Keratinocyte (primary cell): ENCODE measurements at regions not wholly inside any gene's neighbourhood (a gene's known extent, or its start where the extent isn't known, plus 50 kb on each side); places are given as distances from the start of the nearest gene placed in this dataset.

Experiments
- DNase-seq: peaks from one replicate; pipeline ENCODE4 v3.0.0-alpha.2; 2011; ENCODE audit warnings: low read depth, missing footprints, low spot score
- FAIRE-seq: peaks from 2 replicates; lab custom pipeline; 2011; peaks lifted over from hg19 to GRCh38; lab: Jason Lieb, UNC
- H2AFZ ChIP-seq: 2 replicates; pipeline ENCODE4 v1.6.0; 2012; ENCODE audit warnings: low read length, control low read depth, inconsistent platforms; ENCODE audit not compliant: control insufficient read depth
- H3K27ac ChIP-seq: 2 replicates; pipeline ENCODE4 v1.5.1; 2011; ENCODE audit warnings: low read length; ENCODE audit not compliant: control insufficient read depth, insufficient read depth
- H3K27me3 ChIP-seq: 3 replicates; pipeline ENCODE4 v1.6.0; 2011; ENCODE audit warnings: low read length; ENCODE audit not compliant: control insufficient read depth, insufficient read depth; ENCODE audit errors: extremely low read depth
- H3K36me3 ChIP-seq, 2 experiments: 2 replicates in 1 of 2; 3 replicates in 1 of 2; pipeline ENCODE4 v1.5.1; 2011; ENCODE audit warnings: low read length in 2 of 2, mild to moderate bottlenecking in 1 of 2; ENCODE audit not compliant: control insufficient read depth in 2 of 2, insufficient read depth in 2 of 2; ENCODE audit errors: extremely low read depth in 1 of 2
- H3K4me1 ChIP-seq: 3 replicates; pipeline ENCODE4 v1.5.1; 2011; ENCODE audit warnings: low read length; ENCODE audit not compliant: control insufficient read depth, insufficient read depth; ENCODE audit errors: extremely low read depth
- H3K4me2 ChIP-seq: 3 replicates; pipeline ENCODE4 v1.6.0; 2011; ENCODE audit warnings: low read depth, low read length; ENCODE audit not compliant: control insufficient read depth, insufficient read depth; ENCODE audit errors: extremely low read depth
- H3K4me3 ChIP-seq, 3 experiments: fragments of 200-600 bp in 1 of 3; sonication (generic) in 1 of 3; 2 replicates in 2 of 3; 3 replicates in 1 of 3; pipeline ENCODE4 v1.5.1; 2011 to 2016; ENCODE audit warnings: low read length in 3 of 3, mild to moderate bottlenecking in 3 of 3, control low read depth in 2 of 3, inconsistent platforms in 1 of 3, low read depth in 1 of 3, mixed read lengths in 1 of 3, mixed run types in 1 of 3, moderate library complexity in 1 of 3; ENCODE audit not compliant: control insufficient read depth in 2 of 3, insufficient read depth in 2 of 3; ENCODE audit errors: extremely low read depth in 1 of 3
- H3K79me2 ChIP-seq: 2 replicates; pipeline ENCODE4 v1.6.0; 2012; ENCODE audit warnings: low read length; ENCODE audit not compliant: control insufficient read depth, insufficient read depth
- H3K9ac ChIP-seq: 3 replicates; pipeline ENCODE4 v1.6.0; 2011; ENCODE audit warnings: low read length; ENCODE audit not compliant: control insufficient read depth, insufficient read depth; ENCODE audit errors: extremely low read depth
- H3K9me1 ChIP-seq: 3 replicates; pipeline ENCODE4 v1.6.0; 2011; ENCODE audit warnings: low read length; ENCODE audit not compliant: control insufficient read depth, insufficient read depth; ENCODE audit errors: extremely low read depth
- H3K9me3 ChIP-seq: 2 replicates; pipeline ENCODE4 v1.5.1; 2012; ENCODE audit warnings: low read depth, low read length; ENCODE audit not compliant: control insufficient read depth
- H4K20me1 ChIP-seq: 3 replicates; pipeline ENCODE4 v1.6.0; 2011; ENCODE audit warnings: low read length; ENCODE audit not compliant: control insufficient read depth, insufficient read depth; ENCODE audit errors: extremely low read depth
- CTCF ChIP-seq, 3 experiments: IDR thresholded peaks in 1 of 3; conservative IDR thresholded peaks in 1 of 3; optimal IDR thresholded peaks in 1 of 3; 2 replicates in 2 of 3; 3 replicates in 1 of 3; pipeline versions ENCODE3 to v1.5.1; 2011; ENCODE audit warnings: low read length in 3 of 3, mild to moderate bottlenecking in 3 of 3, moderate library complexity in 2 of 3, control low read depth in 1 of 3, inconsistent platforms in 1 of 3; ENCODE audit not compliant: insufficient read depth in 2 of 3; ENCODE audit errors: extremely low read depth in 1 of 3
- EZH2 ChIP-seq: IDR thresholded peaks from one replicate; pipeline ENCODE4 v1.6.1; 2012; ENCODE audit warnings: inconsistent platforms, mild to moderate bottlenecking, low read length, moderate library complexity
- dilution Hi-C: fragments of 300-500 bp; cut with MboI; formaldehyde crosslinking; loops from one replicate; pipeline ENCODE4 v1.7.0; 2020; ENCODE audit warnings: low sequenced_read_pairs; ENCODE audit not compliant: extremely low pct_ligation_motif_present

- FAIRE-seq (no peak), DNase-seq (no peak)
- Histone ChIP-seq H3K4me1 (no peaks in the 10 kb centered on the region), H3K9me1 (no peaks in the 10 kb centered on the region), H3K79me2 (no peaks in the 10 kb centered on the region), H3K27me3 (no peaks in the 10 kb centered on the region), H3K9me3 (no peaks in the 10 kb centered on the region), H3K36me3 (no peaks in the 10 kb centered on the region), H3K4me2 (no peak overlapping the region), H2AFZ (no peak overlapping the region), H3K4me3 (no peak overlapping the region), H4K20me1 (no peaks in the 10 kb centered on the region), H3K27ac (no peak overlapping the region), H3K9ac (no peak overlapping the region)
- dilution Hi-C loops, result no loop called here
- TF ChIP-seq EZH2 (no peak), CTCF (optimal IDR thresholded peaks at IDR 0.05 in 1 of 3, IDR thresholded peaks at IDR 0.05 in 1 of 3, conservative IDR thresholded peaks at IDR 0.05 in 1 of 3; ENCODE audit: extremely low read depth in 1 of 3, insufficient read depth in 2 of 3, low read length in 3 of 3) (no peak)
Measured at GRCh38 chr20:54744097-54744496, 268.7 kb downstream of the DOK5 start.

- no peak for DNase-seq
- no peaks in the 10 kb centered on the region for H3K79me2 ChIP-seq
- H2AFZ ChIP-seq, result no peak overlapping the region
- H3K27ac ChIP-seq, result no peak overlapping the region
- H4K20me1 ChIP-seq, result no peaks in the 10 kb centered on the region
- no peak for FAIRE-seq
- no peak overlapping the region for H3K9ac ChIP-seq
- H3K36me3 ChIP-seq, result no peaks in the 10 kb centered on the region
- H3K4me3 ChIP-seq, result no peak overlapping the region
- dilution Hi-C loops, result no loop called here
- TF ChIP-seq EZH2, result no peak
- no peak for TF ChIP-seq CTCF (optimal IDR thresholded peaks at IDR 0.05 in 1 of 3, IDR thresholded peaks at IDR 0.05 in 1 of 3, conservative IDR thresholded peaks at IDR 0.05 in 1 of 3; ENCODE audit: extremely low read depth in 1 of 3, insufficient read depth in 2 of 3, low read length in 3 of 3)
- no peaks in the 10 kb centered on the region for H3K27me3 ChIP-seq
- H3K9me1 ChIP-seq, result no peaks in the 10 kb centered on the region
- H3K9me3 ChIP-seq, result no peaks in the 10 kb centered on the region
- no peak overlapping the region for H3K4me2 ChIP-seq
- H3K4me1 ChIP-seq, result no peaks in the 10 kb centered on the region
Measured at GRCh38 chr20:54742193-54742592, 266.8 kb downstream of the DOK5 start.
